ENCODE measurements at regions not wholly inside any gene's neighbourhood (a gene's known extent, or its start where the extent isn't known, plus 50 kb on each side); places are given as distances from the start of the nearest gene placed in this dataset.

DNA sequence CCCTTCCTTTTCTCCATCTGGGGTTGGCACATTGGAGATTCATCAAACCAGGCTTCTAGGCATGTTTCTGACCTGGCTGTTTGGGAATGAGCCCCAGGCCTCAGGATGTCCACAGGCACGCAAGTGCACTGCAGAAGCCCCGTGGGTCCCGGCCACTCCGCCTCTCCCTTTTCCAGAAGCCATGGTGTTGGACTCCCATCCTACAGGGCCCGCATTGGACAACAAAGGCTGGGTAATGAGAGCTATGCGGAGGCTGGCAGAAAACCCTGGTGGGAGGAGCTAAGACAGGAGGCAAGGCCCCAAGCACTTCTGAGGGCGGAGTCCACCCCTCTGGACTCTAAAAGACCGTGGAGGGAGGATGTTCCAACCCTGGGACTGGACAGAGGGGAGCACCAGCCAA lies 160.6 kb downstream of the OLFM1 start:
- no peak overlapping the region for H3K4me3 ChIP-seq
- no peak for DNase-seq (ENCODE audit: low read depth, low spot score)
- H3K9me3 ChIP-seq (ENCODE audit: low read depth, low read length), result no peaks in the 10 kb centered on the region
- H3K9ac ChIP-seq (ENCODE audit: insufficient read length), result no peak overlapping the region
- no peak overlapping the region for H3K27ac ChIP-seq
- no peak for TF ChIP-seq EZH2 (IDR thresholded peaks at IDR 0.05)
- TF ChIP-seq FOXP2 (optimal IDR thresholded peaks at IDR 0.05; ENCODE audit: control extremely low read depth, extremely low read length, insufficient read depth), result no peak
- no peak for TF ChIP-seq POLR2AphosphoS5 (IDR thresholded peaks at IDR 0.05; ENCODE audit: borderline replicate concordance, low read depth, low read length)
- H3K36me3 ChIP-seq (ENCODE audit: insufficient read depth, low read length), result no peaks in the 10 kb centered on the region

- no peak overlapping the region for H3K27ac ChIP-seq
- H3K4me3 ChIP-seq, result no peak overlapping the region
- H3K9me3 ChIP-seq (ENCODE audit: low read depth, low read length), result no peaks in the 10 kb centered on the region
- H3K36me3 ChIP-seq (ENCODE audit: insufficient read depth, low read length), result no peaks in the 10 kb centered on the region
- no peak overlapping the region for H3K9ac ChIP-seq (ENCODE audit: insufficient read length)
- no peak for TF ChIP-seq FOXP2 (optimal IDR thresholded peaks at IDR 0.05; ENCODE audit: control extremely low read depth, extremely low read length, insufficient read depth)
- no peak for TF ChIP-seq EZH2 (IDR thresholded peaks at IDR 0.05)
- TF ChIP-seq POLR2AphosphoS5 (IDR thresholded peaks at IDR 0.05; ENCODE audit: borderline replicate concordance, low read depth, low read length), result no peak
- no peak for DNase-seq (ENCODE audit: low read depth, low spot score)
Observed at GRCh38 chr9:135248721-135249120, 161.3 kb downstream of the OLFM1 start.

DNA sequence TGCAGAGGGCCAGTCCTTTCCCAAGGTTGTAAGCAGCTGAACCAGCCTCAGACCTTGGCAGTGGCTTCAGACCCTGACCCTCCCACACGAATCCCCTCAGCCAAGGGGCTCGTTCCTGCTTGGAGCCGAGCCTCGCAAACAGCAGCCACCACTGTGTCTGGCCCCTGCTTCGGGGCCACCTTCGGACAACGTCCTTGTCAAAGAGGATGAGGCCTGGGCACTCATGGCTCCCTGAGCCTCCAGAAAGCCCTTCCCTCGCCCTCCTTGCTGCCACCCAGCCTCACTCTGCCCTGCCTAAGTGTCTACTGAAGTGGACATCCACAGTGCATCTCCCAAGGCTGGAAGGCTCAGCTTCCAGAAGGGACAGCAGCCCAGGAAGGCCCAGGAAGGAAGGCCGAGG lies 161.7 kb downstream of the OLFM1 start:
- Histone ChIP-seq H3K9ac (ENCODE audit: insufficient read length) (no peak overlapping the region), H3K4me3 (no peak overlapping the region), H3K36me3 (ENCODE audit: insufficient read depth, low read length) (no peaks in the 10 kb centered on the region), H3K27ac (no peak overlapping the region), H3K9me3 (ENCODE audit: low read depth, low read length) (no peaks in the 10 kb centered on the region)
- TF ChIP-seq FOXP2 (optimal IDR thresholded peaks at IDR 0.05; ENCODE audit: control extremely low read depth, extremely low read length, insufficient read depth) (no peak), POLR2AphosphoS5 (IDR thresholded peaks at IDR 0.05; ENCODE audit: borderline replicate concordance, low read depth, low read length) (no peak), EZH2 (IDR thresholded peaks at IDR 0.05) (no peak)
- no peak for DNase-seq (ENCODE audit: low read depth, low spot score)

- H3K27ac ChIP-seq, result no peak overlapping the region
- no peak for DNase-seq (ENCODE audit: low read depth, low spot score)
- no peak overlapping the region for H3K9ac ChIP-seq (ENCODE audit: insufficient read length)
- H3K36me3 ChIP-seq (ENCODE audit: insufficient read depth, low read length), result no peaks in the 10 kb centered on the region
- H3K4me3 ChIP-seq, result no peak overlapping the region
- TF ChIP-seq POLR2AphosphoS5 (IDR thresholded peaks at IDR 0.05; ENCODE audit: borderline replicate concordance, low read depth, low read length) (no peak), EZH2 (IDR thresholded peaks at IDR 0.05) (no peak)
- no peaks in the 10 kb centered on the region for H3K9me3 ChIP-seq (ENCODE audit: low read depth, low read length)
Observed at GRCh38 chr9:135249711-135250110, 162.2 kb downstream of the OLFM1 start.

- Histone ChIP-seq H3K9me3 (ENCODE audit: low read depth, low read length) (no peaks in the 10 kb centered on the region), H3K27ac (no peak overlapping the region), H3K4me3 (no peak overlapping the region), H3K36me3 (ENCODE audit: insufficient read depth, low read length) (no peaks in the 10 kb centered on the region), H3K9ac (ENCODE audit: insufficient read length) (no peak overlapping the region)
- no peak for TF ChIP-seq EZH2 (IDR thresholded peaks at IDR 0.05)
- no peak for DNase-seq (ENCODE audit: low read depth, low spot score)
Observed at GRCh38 chr9:135251331-135251761, 163.9 kb downstream of the OLFM1 start.

DNA sequence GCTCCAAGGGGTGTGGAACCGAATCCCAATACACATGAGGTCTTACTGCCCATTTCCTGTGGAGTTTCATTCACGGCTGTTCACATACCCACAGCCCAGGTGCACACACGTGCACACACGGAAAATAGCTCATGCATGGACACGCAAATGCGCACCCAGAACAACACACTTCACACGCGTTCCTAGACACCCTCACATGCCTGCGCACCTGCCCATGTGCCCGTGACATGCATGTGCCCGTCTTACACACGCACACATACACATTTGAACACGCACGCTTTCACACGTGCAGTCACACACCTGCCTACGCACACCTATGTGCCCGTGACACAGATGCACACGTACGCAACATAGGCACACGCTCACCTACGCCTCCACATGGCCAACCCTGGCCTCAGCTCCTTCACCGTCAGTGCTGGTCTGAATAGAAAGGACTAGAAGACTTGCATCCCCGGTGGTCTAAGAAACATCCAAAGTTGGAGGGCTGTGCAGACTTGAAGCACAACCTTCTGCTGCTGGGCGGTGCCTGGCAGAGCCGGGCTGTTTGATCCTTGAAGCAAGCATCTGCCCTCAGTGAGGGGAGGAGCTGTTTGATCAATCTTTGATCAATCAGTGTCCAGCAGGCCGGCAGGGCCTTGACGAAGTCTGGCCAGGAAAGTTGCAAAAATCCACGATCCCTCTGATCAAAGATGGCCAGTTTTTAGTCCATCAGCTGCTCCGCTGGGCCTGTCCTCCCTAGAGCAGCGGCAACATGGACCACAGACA lies 164.7 kb downstream of the OLFM1 start:
- no peak for DNase-seq (ENCODE audit: low read depth, low spot score)
- Histone ChIP-seq H3K36me3 (ENCODE audit: insufficient read depth, low read length) (no peaks in the 10 kb centered on the region), H3K9ac (ENCODE audit: insufficient read length) (no peak overlapping the region), H3K4me3 (no peak overlapping the region), H3K9me3 (ENCODE audit: low read depth, low read length) (no peaks in the 10 kb centered on the region), H3K27ac (no peak overlapping the region)
- no peak for TF ChIP-seq FOXP2 (optimal IDR thresholded peaks at IDR 0.05; ENCODE audit: control extremely low read depth, extremely low read length, insufficient read depth)
- no peak for TF ChIP-seq EZH2 (IDR thresholded peaks at IDR 0.05)

GRCh38 chr9:135252980-135253304 lies 165.5 kb downstream of the OLFM1 start:
- no peak for DNase-seq (ENCODE audit: low read depth, low spot score)
- Histone ChIP-seq H3K9ac (ENCODE audit: insufficient read length) (no peak overlapping the region), H3K9me3 (ENCODE audit: low read depth, low read length) (no peaks in the 10 kb centered on the region), H3K27ac (no peak overlapping the region), H3K36me3 (ENCODE audit: insufficient read depth, low read length) (no peaks in the 10 kb centered on the region), H3K4me3 (no peak overlapping the region)
- TF ChIP-seq POLR2AphosphoS5 (IDR thresholded peaks at IDR 0.05; ENCODE audit: borderline replicate concordance, low read depth, low read length) (no peak), EZH2 (IDR thresholded peaks at IDR 0.05) (no peak), FOXP2 (optimal IDR thresholded peaks at IDR 0.05; ENCODE audit: control extremely low read depth, extremely low read length, insufficient read depth) (no peak)

- Histone ChIP-seq H3K36me3 (ENCODE audit: insufficient read depth, low read length) (no peaks in the 10 kb centered on the region), H3K9ac (ENCODE audit: insufficient read length) (no peak overlapping the region), H3K27ac (no peak overlapping the region), H3K9me3 (ENCODE audit: low read depth, low read length) (no peaks in the 10 kb centered on the region), H3K4me3 (no peak overlapping the region)
- TF ChIP-seq FOXP2 (optimal IDR thresholded peaks at IDR 0.05; ENCODE audit: control extremely low read depth, extremely low read length, insufficient read depth) (no peak), EZH2 (IDR thresholded peaks at IDR 0.05) (no peak), POLR2AphosphoS5 (IDR thresholded peaks at IDR 0.05; ENCODE audit: borderline replicate concordance, low read depth, low read length) (no peak)
- DNase-seq (ENCODE audit: low read depth, low spot score), result no peak
Observed at GRCh38 chr9:135253305-135254004, 166.0 kb downstream of the OLFM1 start.

All from SK-N-MC (cell line).